Tibial nerve (tissue), 4 donors: ENCODE measurements at regions not wholly inside any gene's neighbourhood (a gene's known extent, or its start where the extent isn't known, plus 50 kb on each side); places are given as distances from the start of the nearest gene placed in this dataset.

Experiments used
- DNase-seq, 2 donors: peaks; one replicate each; pipeline ENCODE4 v3.0.0-alpha.2; 2019; ENCODE audit warnings: low spot score in 2 of 2
- H3K27ac ChIP-seq, 4 donors: fragments of 200-600 bp; sonication (generic) in 3 of 4; one replicate each; pipeline ENCODE4 v1.5.1; 2017 to 2019; ENCODE audit warnings: mild to moderate bottlenecking in 1 of 4
- H3K27me3 ChIP-seq, 2 donors: fragments of 200-600 bp; sonication (generic) in 1 of 2; one replicate each; pipeline versions ENCODE4 v1.5.1 to v1.6.0; 2017 to 2019
- H3K36me3 ChIP-seq, 3 donors: fragments of 200-600 bp; sonication (generic); one replicate each; pipeline ENCODE4 v1.5.1; 2018 to 2019
- H3K4me1 ChIP-seq, 4 donors: fragments of 200-600 bp; sonication (generic) in 3 of 4; one replicate each; pipeline ENCODE4 v1.5.1; 2017 to 2019
- H3K4me3 ChIP-seq, 4 donors: fragments of 200-600 bp; sonication (generic) in 3 of 4; one replicate each; pipeline ENCODE4 v1.5.1; 2017 to 2019; ENCODE audit warnings: mild to moderate bottlenecking in 1 of 4, moderate library complexity in 1 of 4
- H3K9me3 ChIP-seq, 4 donors: fragments of 200-600 bp; sonication (generic) in 3 of 4; one replicate each; pipeline ENCODE4 v1.5.1; 2017 to 2019
- CTCF ChIP-seq, 5 experiments: fragments of 200-600 bp in 3 of 5; fragments of 450-650 bp in 2 of 5; sonication (generic) in 3 of 5; IDR thresholded peaks; one replicate each; pipeline ENCODE4 v1.5.1; 2016 to 2019; ENCODE audit warnings: antibody characterized with exemption in 5 of 5, mild to moderate bottlenecking in 3 of 5, moderate library complexity in 2 of 5
- EP300 ChIP-seq, 2 donors: sonication (generic); formaldehyde crosslinking; IDR thresholded peaks; one replicate each; pipeline ENCODE4 v1.6.1; 2017; ENCODE audit warnings: antibody characterized with exemption in 2 of 2, mild to moderate bottlenecking in 1 of 2
- POLR2A ChIP-seq, 2 donors: fragments of 450-650 bp; IDR thresholded peaks; one replicate each; pipeline ENCODE4 v1.6.1; 2017; ENCODE audit warnings: antibody characterized with exemption in 2 of 2, mild to moderate bottlenecking in 2 of 2, moderate library complexity in 2 of 2
- WGBS, 2 donors: methylation state at CpG; one replicate each; pipeline ENCODE4 v1.1.5; 2018; 5-methylcytosine and 5-hydroxymethylcytosine counted together

- H3K27ac ChIP-seq = no peak overlapping the region
- H3K4me1 ChIP-seq = peaks cover 0 to 4% (median 0%) of the 10 kb centered on the region in 4 donors
- no peak overlapping the region for H3K4me3 ChIP-seq
- no peaks in the 10 kb centered on the region for H3K36me3 ChIP-seq
- no peaks in the 10 kb centered on the region for H3K27me3 ChIP-seq
- TF ChIP-seq EP300 (IDR thresholded peaks at IDR 0.05) (no peak), POLR2A (IDR thresholded peaks at IDR 0.05) (no peak), CTCF (IDR thresholded peaks at IDR 0.05) (no peak)
- WGBS, 2 donors = 58 to 67% methylated on average over 5 of the region's 5 CpGs
- no peak for DNase-seq
- H3K9me3 ChIP-seq = peaks cover 0 to 5% (median 0%) of the 10 kb centered on the region in 4 donors
Observed at GRCh38 chr18:8997634-8998033, 104.9 kb upstream of the NDUFV2 start.

DNA sequence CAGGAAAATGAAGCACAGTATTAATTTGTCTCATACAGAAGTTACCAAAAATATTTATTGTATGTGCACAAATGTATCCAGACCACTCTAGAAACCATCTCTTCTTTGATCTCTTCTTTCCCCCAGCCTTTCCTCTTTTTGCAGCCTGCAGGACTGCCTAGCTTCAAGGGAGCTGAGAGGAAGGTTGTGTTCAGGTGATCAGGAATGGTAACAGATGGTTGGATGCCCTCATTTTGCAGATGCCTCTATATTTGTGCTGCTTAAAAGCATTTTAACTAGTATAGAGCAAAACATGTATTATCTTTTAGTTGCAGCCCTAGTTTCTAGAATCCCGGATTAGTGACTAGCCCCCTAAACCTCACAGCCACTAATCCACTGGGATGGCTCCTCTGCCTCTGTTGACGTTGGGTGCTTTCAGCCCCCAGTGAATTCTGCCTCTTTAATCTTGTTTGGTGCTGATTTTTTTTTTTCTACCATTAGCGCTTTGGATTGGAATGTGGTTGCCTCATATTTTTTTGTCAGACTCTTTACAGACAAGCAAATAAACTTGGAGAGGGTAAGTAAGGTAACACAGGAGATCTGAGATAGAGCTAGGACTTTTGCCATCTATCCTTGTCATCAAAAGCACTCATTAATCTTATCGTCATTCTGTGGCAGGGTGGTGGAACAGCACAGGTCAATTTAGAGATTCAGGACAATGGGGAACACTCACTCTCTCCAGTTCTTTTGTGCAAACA is 103.8 kb upstream of the NDUFV2 start:
- Histone ChIP-seq H3K9me3 (peaks cover 0 to 10% (median 0%) of the 10 kb centered on the region in 4 donors), H3K4me3 (no peak overlapping the region), H3K27ac (no peak overlapping the region), H3K36me3 (no peaks in the 10 kb centered on the region), H3K27me3 (no peaks in the 10 kb centered on the region), H3K4me1 (peaks cover 0 to 4% (median 0%) of the 10 kb centered on the region in 4 donors)
- 36 to 40% methylated on average over 4 of the region's 4 CpGs for WGBS, 2 donors
- TF ChIP-seq CTCF (IDR thresholded peaks at IDR 0.05) (no peak), EP300 (IDR thresholded peaks at IDR 0.05) (no peak), POLR2A (IDR thresholded peaks at IDR 0.05) (no peak)
- DNase-seq = no peak

GRCh38 chr18:8999872-9000271 is 102.6 kb upstream of the NDUFV2 start:
- peaks cover 0 to 15% (median 0%) of the 10 kb centered on the region in 4 donors for H3K9me3 ChIP-seq
- H3K4me1 ChIP-seq = peaks cover 0 to 4% (median 0%) of the 10 kb centered on the region in 4 donors
- no peaks in the 10 kb centered on the region for H3K36me3 ChIP-seq
- H3K27me3 ChIP-seq = no peaks in the 10 kb centered on the region
- TF ChIP-seq POLR2A (IDR thresholded peaks at IDR 0.05) (no peak), CTCF (IDR thresholded peaks at IDR 0.05) (no peak), EP300 (IDR thresholded peaks at IDR 0.05) (no peak)
- H3K27ac ChIP-seq = no peak overlapping the region
- DNase-seq = no peak
- no peak overlapping the region for H3K4me3 ChIP-seq
- 60 to 61% methylated on average over 9 of the region's 9 CpGs for WGBS, 2 donors

DNA sequence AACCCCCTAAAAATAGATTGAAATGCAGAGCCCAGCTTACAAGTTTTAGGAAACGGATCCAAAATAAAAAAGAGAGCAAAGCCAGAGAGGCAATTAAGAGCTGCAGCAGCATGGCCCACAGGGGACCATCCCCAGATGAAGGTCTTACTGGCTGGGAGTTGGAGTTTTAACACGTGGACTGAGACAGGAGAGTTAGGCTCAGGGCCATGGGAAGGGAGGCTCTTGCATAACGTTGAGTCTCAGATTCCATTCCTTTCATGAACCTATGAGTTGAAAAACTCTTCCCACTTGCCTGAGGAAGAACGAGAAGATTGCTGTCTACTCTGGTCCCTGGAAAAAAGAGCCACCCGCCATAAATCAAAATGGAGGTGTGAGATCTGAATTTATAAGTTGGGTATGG is 101.8 kb upstream of the NDUFV2 start:
- H3K4me3 ChIP-seq = no peak overlapping the region
- H3K4me1 ChIP-seq = peaks cover 0 to 4% (median 0%) of the 10 kb centered on the region in 4 donors
- no peaks in the 10 kb centered on the region for H3K36me3 ChIP-seq
- H3K27ac ChIP-seq = no peak overlapping the region
- H3K9me3 ChIP-seq = peaks cover 0 to 15% (median 0%) of the 10 kb centered on the region in 4 donors
- no peak for TF ChIP-seq CTCF (IDR thresholded peaks at IDR 0.05)
- no peak for TF ChIP-seq POLR2A (IDR thresholded peaks at IDR 0.05)
- no peak for TF ChIP-seq EP300 (IDR thresholded peaks at IDR 0.05)
- no peaks in the 10 kb centered on the region for H3K27me3 ChIP-seq
- WGBS, 2 donors = 49 to 54% methylated on average over 5 of the region's 5 CpGs
- DNase-seq = no peak

- 84 to 87% methylated on average over 3 of the region's 3 CpGs for WGBS, 2 donors
- H3K4me3 ChIP-seq = no peak overlapping the region
- TF ChIP-seq EP300 (IDR thresholded peaks at IDR 0.05) (no peak), POLR2A (IDR thresholded peaks at IDR 0.05) (no peak), CTCF (IDR thresholded peaks at IDR 0.05) (no peak)
Observed at GRCh38 chr18:9001209-9001608, 101.3 kb upstream of the NDUFV2 start.

More at GRCh38 chr18:9001209-9001608, 101.3 kb upstream of the NDUFV2 start:
- no peak for DNase-seq
- no peak overlapping the region for H3K27ac ChIP-seq
- peaks cover 0 to 15% (median 0%) of the 10 kb centered on the region in 4 donors for H3K9me3 ChIP-seq
- H3K27me3 ChIP-seq = no peaks in the 10 kb centered on the region
- peaks cover 0 to 4% (median 0%) of the 10 kb centered on the region in 4 donors for H3K4me1 ChIP-seq
- no peaks in the 10 kb centered on the region for H3K36me3 ChIP-seq
